GM21528 (cell line): ENCODE measurements at regions not wholly inside any gene's neighbourhood (a gene's known extent, or its start where the extent isn't known, plus 50 kb on each side); places are given as distances from the start of the nearest gene placed in this dataset.
"Not testable (repeated sequence)": the region's sequence is repeated elsewhere in the genome, so short reads cannot be mapped to it uniquely, and the experiment has no call there.

ENCODE experiments used
- ATAC-seq: cut with Tn5 transposase; IDR thresholded peaks from one replicate; pipeline ENCODE4 v1.9.1; 2021; ENCODE audit warnings: mild to moderate bottlenecking, moderate library complexity; ENCODE audit not compliant: unreplicated experiment, low FRiP score

- no peak for ATAC-seq
Measured at GRCh38 chr7:115578576-115578975, 452.0 kb downstream of the TFEC start.

DNA sequence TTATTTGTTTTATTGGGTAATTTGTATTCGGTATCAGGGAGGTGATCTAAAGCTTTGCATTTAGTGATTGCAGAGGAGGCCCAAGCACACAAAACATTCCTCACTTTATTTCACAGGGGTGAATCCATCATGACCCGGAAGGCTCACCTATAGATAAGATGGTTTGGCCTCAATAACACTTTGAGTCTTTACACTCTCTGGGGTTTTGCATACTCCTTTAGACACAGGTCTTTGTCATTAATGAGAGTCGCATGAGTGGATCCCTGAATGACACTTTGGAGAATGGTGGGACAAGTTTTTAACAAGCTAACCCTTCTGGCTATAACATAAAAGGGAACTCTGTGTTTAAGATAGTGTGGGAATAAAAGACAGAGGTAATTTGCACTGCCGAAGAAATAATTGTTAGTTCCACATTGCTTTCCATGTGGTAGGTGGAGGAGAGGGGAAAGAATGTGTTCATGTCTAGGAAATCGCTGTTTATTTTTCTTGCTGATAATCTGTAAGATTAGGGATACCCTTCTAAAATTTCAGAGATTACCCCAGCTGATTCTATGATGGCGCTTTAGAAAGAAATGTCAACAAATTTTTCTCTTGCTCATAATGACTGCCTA, 455.8 kb downstream of the TFEC start:
- no peak for ATAC-seq

DNA sequence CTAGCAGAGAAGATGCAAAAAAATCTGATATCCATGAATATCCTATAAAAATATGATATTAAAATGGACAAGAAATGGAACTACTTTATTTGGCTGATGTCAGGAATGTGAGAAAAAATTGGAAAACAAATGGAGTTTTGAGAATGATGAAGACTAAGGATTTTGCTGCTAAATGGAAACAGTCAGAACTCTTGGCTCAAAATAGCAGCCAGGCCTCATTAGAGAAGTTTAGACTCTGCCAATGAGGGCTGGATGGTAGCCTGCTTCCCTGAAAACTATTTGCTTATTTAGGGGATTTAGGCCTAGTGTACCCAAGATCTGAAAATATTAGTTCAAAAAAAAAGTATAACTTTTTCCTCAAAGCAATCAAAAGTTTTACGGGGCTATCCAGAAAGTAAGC, 458.5 kb downstream of the TFEC start:
- no peak for ATAC-seq

DNA sequence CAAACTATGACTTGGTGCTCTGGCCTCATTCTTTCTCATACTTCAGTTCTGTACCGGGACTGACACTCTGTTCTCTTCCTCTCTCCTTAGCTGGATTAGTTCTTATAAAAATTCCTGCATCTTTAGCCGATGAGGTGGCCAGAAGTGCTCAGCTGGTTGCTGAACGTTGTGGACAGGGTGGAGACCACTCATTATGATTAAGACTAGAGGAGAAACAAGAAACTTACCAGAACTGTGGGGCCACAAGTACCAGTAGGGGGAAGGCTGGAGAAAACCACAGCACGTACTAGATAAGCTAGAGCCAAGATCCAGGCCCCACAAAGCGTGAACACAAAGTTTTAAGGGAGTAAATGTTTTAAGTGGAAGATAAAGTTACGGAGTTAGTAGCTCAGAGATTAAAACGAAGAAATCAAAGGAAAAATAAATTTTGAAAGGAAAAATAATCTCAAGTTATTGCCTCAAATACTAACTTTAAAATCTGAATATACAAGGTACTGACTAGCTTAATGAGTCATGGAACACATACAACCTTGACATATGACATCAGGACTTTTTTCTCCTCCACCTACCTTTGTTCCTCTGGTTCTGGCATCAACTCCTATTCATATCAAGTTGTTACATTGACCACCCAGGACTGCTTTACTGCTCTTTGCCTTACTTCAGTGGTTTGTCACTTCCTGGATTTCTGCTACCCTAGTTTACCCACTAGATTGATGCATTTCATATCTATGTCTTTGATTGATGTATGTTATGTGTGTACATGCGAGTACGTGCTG, 469.0 kb downstream of the TFEC start:
- ATAC-seq = no peak

- ATAC-seq = no peak
Measured at GRCh38 chr7:115559877-115560276, 470.7 kb downstream of the TFEC start.

DNA sequence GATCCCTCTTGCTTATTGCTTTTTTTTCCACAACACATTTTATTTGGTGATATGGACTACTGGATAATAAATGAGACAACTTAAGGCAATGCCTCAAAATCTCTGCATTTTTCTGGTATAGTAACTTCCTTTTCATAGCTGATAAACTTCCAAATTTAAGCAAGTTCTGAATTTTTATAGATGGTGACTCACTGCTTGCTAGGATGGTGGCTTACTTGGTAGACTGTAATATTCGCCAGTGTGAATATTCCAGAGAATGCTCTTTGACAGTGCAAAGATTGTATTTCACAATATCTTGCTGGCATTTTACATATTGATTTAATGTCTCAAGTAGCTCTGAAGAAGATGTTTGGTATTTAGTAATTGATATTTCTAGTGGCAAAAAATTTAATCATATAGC, 472.4 kb downstream of the TFEC start:
- no peak for ATAC-seq

DNA sequence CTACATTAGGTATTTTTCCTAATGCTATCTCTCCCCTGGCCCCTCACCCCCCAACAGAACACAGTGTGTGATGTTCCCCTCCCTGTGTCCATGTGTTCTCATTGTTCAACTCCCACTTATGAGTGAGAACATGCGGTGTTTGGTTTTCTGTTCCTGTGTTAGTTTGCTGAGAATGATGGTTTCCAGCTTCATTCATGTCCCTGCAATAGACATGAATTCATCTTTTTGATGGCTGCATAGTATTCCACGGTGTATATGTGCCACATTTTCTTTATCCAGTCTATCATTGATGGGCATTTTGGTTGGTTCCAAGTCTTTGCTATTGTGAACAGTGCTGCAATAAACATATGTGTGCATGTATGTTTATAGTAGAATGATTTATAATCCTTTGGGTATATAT, 473.3 kb downstream of the TFEC start:
- ATAC-seq = not testable (repeated sequence)

- ATAC-seq = no peak
Measured at GRCh38 chr7:115552766-115553165, 477.8 kb downstream of the TFEC start.

GRCh38 chr7:115549910-115550309, 480.7 kb downstream of the TFEC start:
- no peak for ATAC-seq

- no peak for ATAC-seq
Measured at GRCh38 chr7:115548756-115549155, 481.8 kb downstream of the TFEC start.

DNA sequence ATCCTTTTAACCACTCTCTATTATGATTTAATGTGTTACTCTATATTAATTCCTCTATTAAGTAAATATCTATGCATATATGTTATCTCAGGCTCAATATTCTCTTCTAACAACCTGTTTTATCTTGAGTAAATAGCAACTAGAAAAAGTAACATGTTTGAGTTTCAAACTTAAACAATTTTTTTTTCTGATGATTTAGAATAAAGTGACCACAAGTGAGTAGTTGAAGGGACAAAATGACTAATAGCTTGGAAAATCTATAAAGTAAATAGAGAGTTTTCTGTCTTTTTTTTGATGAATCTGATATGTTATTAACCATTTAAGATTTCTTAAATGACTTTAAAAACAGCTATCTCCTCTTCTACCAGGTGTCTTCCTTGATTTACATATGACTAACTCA, 483.8 kb downstream of the TFEC start:
- ATAC-seq = no peak

DNA sequence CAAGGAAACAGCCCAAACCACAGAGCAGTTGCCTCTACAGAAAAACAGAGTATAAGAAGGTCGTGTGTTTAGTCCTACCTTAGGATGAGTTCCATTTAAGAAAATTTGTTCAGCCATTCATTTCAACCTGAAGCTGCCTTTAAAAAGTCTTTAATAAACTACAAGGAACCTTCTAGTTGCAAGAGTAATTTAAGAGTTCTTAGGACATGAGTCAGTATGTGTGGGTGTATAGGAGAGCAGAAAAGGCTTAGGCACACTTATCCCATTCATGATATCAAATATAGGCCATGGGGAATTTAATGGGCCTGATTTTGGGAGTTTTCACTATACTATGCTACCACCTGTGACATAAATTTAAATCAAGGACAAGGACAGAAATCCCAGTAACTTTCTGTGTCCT, 496.8 kb downstream of the TFEC start:
- no peak for ATAC-seq

DNA sequence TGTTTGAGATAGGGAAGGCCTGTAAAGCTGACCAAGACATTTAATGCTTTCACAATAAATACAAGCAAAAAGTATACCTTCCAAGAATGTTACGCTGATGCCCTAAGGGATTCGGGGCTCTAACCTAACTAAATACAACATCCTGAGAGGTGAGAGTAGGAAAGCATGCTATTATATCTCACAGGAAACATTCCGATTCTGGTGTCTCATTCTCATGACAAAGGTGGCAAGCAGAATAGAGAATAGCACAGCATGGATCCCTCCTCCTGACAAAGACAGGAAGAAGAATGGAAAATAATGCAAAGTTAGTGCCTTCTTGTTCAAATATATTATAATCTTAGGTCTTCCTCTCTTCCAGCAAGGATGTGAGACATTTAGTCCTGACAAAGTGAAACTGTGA, 504.3 kb downstream of the TFEC start:
- ATAC-seq = no peak

- ATAC-seq = no peak
Measured at GRCh38 chr7:115522174-115522573, 508.4 kb downstream of the TFEC start.

DNA sequence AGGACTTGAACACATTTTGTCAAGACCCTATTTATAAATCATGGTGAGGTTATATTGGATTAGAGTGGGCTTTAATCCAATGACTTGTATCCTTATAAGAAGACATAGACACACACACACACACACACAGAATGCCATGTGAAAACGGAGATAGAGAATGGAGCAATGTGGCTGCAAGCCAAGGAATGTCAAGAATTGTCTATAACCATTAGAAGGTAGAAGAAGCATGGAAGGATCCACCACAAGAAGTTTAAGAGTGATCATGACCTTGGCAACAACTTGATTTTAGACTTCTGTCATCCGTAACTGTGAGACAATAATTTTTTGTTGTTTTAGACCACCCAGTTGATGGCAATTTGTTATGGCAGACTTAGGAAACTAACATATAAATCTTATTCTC, 514.2 kb downstream of the TFEC start:
- no peak for ATAC-seq

- ATAC-seq = no peak
Measured at GRCh38 chr7:115511330-115511729, 519.2 kb downstream of the TFEC start.

DNA sequence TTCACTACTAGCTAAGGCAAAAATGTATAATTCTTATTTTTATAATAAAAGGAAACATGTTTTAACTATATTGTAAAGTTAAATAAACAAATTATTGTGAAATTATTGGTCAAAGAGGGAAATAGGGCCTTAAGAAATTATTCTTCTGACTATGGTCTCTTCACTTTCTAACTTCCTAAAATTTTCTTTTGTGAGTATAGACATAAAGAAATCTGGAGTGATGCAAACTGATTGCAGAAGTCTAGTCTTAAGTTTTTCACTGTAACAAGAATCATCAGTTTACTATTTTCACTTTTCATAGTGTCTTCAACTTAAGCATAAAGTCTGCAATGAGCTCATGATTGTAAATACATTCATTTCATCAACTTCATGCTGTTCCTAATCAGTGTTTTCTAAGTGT, 525.4 kb downstream of the TFEC start:
- ATAC-seq = no peak

- ATAC-seq = no peak
Measured at GRCh38 chr7:115499956-115500355, 530.6 kb downstream of the TFEC start.

DNA sequence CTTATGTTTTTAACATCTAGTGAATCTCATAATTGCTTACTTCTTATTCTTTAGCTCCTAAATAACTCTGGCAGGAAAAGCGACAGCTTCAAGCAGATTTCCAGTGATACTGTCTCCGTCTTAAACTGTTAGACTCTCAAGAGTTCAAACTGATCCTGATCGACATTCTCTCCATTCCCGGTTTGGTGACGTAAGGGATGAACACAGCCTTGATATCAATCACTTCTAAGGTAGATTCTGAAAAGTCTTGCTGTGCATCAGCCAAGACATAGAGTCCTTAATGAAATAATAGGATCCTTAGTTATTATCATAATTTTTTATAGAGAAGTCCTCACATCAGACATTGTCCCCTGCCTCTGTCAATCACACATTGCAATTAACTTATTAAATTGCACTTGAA, 534.6 kb downstream of the TFEC start:
- no peak for ATAC-seq

DNA sequence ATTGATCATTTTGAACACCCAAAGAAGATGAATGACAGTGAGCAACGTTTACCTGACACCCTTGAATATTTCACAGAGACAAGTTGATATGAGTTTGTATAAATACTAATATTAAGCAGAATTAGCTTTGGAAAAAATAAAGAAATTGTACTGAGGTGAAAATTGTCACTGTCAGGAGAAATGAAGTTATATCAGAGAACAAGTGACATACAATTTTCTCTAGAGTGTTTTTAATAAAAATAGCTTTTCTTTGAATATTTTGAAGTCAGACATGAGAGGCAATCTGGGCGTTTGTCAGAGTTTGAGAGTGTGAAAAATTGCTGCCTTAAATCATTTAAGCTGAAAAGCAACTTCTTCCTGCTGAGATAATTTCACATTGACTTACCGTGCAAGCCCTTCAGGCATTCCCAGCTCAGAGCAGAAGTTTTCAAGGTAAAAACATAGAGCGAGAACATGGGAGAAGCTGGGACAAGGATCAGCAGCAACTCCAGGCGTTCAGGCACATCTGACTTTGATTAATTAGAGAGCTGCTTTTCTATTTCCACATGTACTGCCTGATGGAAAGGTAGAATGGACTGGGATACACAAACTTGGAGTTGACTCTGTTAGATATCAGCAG, 535.9 kb downstream of the TFEC start:
- ATAC-seq = no peak

DNA sequence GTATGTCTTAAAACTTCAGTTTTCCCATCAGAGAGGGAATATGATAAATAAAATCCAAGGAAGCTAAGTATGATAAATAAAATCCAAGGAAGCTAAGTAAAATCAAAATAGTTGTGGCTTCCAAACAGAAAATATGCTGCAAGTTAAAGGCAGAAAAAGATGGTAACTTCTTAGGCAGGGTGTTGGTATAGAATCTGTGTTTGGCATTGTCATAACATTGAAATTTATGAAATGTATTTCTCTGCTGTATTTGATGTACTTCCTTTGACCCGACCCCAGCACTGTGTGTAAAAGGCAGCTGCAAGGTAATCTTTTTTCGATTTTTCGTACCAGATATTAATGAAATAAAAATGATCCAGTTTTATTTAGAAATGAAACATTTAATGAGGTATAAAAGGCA, 537.2 kb downstream of the TFEC start:
- ATAC-seq = no peak
